GM19238 (cell line): ENCODE measurements at regions not wholly inside any gene's neighbourhood (a gene's known extent, or its start where the extent isn't known, plus 50 kb on each side); places are given as distances from the start of the nearest gene placed in this dataset.
"Not testable (repeated sequence)": the region's sequence is repeated elsewhere in the genome, so short reads cannot be mapped to it uniquely, and the experiment has no call there.

Experiments
- DNase-seq: peaks from one replicate; pipeline ENCODE4 v3.0.0; 2011; ENCODE audit warnings: low spot score; ENCODE audit not compliant: insufficient read length

GRCh38 chr1:98294127-98294526 is 367.4 kb upstream of the SNX7 start:
- no peak for DNase-seq

GRCh38 chr1:98292994-98293393 is 368.5 kb upstream of the SNX7 start:
- no peak for DNase-seq

- no peak for DNase-seq
Observed at GRCh38 chr1:98289311-98289710, 368.5 kb upstream of the DPYD start.

GRCh38 chr1:98288494-98288893 is 367.7 kb upstream of the DPYD start:
- no peak for DNase-seq

- no peak for DNase-seq
Observed at GRCh38 chr1:98287626-98288025, 366.8 kb upstream of the DPYD start.

- DNase-seq: no peak
Observed at GRCh38 chr1:98286656-98287055, 365.8 kb upstream of the DPYD start.

- not testable (repeated sequence) for DNase-seq
Observed at GRCh38 chr1:98285286-98285685, 364.5 kb upstream of the DPYD start.

- DNase-seq: no peak
Observed at GRCh38 chr1:98280049-98280448, 359.2 kb upstream of the DPYD start.

- DNase-seq: no peak
Observed at GRCh38 chr1:98278055-98278454, 357.2 kb upstream of the DPYD start.

GRCh38 chr1:98277118-98277517 is 356.3 kb upstream of the DPYD start:
- no peak for DNase-seq

GRCh38 chr1:98276514-98276913 is 355.7 kb upstream of the DPYD start:
- no peak for DNase-seq

- no peak for DNase-seq
Observed at GRCh38 chr1:98268316-98268715, 347.5 kb upstream of the DPYD start.

GRCh38 chr1:98267423-98267822 is 346.6 kb upstream of the DPYD start:
- no peak for DNase-seq

GRCh38 chr1:98264727-98265126 is 343.9 kb upstream of the DPYD start:
- DNase-seq: no peak

- DNase-seq: no peak
Observed at GRCh38 chr1:98260839-98261238, 340.0 kb upstream of the DPYD start.

GRCh38 chr1:98260412-98260811 is 339.6 kb upstream of the DPYD start:
- DNase-seq: no peak

GRCh38 chr1:98256700-98257099 is 335.9 kb upstream of the DPYD start:
- DNase-seq: no peak

GRCh38 chr1:98253145-98253544 is 332.3 kb upstream of the DPYD start:
- no peak for DNase-seq

- DNase-seq: no peak
Observed at GRCh38 chr1:98251497-98251896, 330.7 kb upstream of the DPYD start.

- no peak for DNase-seq
Observed at GRCh38 chr1:98232678-98233077, 311.8 kb upstream of the DPYD start.

- no peak for DNase-seq
Observed at GRCh38 chr1:98222706-98223105, 301.9 kb upstream of the DPYD start.

GRCh38 chr1:98221923-98222322 is 301.1 kb upstream of the DPYD start:
- no peak for DNase-seq

GRCh38 chr1:98217601-98218000 is 296.8 kb upstream of the DPYD start:
- DNase-seq: no peak

GRCh38 chr1:98216304-98216703 is 295.5 kb upstream of the DPYD start:
- no peak for DNase-seq
